ENCODE measurements at regions not wholly inside any gene's neighbourhood (a gene's known extent, or its start where the extent isn't known, plus 50 kb on each side); places are given as distances from the start of the nearest gene placed in this dataset.

DNA sequence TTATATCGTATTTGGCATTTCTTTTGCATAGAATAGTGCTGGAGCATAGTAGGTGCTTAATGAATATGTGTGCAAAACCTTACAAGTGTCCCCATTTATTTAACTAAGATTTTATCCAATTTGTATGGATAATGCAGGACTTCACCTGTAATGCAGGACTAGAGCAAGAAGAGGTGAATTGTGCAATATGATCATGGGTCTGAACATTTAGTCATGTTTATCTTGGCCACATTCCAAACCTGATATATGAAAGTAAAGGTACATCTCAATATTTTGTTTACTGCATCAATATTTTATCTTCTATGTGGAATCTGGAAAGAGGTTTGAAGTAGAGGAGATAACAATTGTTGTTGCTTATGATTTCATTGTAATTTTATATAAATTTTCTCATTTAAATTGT, 1626.7 kb upstream of the B3GALT2 start:
- Mint-ChIP-seq H3K27ac (no peak overlapping the region), H3K4me3 (no peak overlapping the region), H3K36me3 (ENCODE audit: low read depth) (no peaks in the 10 kb centered on the region), H3K27me3 (ENCODE audit: insufficient read depth) (no peaks in the 10 kb centered on the region; the same call in 1 of the 2 replicates), H3K9me3 (no peaks in the 10 kb centered on the region; the same call in 1 of the 2 replicates), H3K4me1 (ENCODE audit: low read depth) (no peaks in the 10 kb centered on the region)
- TF ChIP-seq, protein P1, sequence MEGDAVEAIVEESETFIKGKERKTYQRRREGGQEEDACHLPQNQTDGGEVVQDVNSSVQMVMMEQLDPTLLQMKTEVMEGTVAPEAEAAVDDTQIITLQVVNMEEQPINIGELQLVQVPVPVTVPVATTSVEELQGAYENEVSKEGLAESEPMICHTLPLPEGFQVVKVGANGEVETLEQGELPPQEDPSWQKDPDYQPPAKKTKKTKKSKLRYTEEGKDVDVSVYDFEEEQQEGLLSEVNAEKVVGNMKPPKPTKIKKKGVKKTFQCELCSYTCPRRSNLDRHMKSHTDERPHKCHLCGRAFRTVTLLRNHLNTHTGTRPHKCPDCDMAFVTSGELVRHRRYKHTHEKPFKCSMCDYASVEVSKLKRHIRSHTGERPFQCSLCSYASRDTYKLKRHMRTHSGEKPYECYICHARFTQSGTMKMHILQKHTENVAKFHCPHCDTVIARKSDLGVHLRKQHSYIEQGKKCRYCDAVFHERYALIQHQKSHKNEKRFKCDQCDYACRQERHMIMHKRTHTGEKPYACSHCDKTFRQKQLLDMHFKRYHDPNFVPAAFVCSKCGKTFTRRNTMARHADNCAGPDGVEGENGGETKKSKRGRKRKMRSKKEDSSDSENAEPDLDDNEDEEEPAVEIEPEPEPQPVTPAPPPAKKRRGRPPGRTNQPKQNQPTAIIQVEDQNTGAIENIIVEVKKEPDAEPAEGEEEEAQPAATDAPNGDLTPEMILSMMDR (IDR thresholded peaks at IDR 0.05): no peak
- DNase-seq: no peak

DNA sequence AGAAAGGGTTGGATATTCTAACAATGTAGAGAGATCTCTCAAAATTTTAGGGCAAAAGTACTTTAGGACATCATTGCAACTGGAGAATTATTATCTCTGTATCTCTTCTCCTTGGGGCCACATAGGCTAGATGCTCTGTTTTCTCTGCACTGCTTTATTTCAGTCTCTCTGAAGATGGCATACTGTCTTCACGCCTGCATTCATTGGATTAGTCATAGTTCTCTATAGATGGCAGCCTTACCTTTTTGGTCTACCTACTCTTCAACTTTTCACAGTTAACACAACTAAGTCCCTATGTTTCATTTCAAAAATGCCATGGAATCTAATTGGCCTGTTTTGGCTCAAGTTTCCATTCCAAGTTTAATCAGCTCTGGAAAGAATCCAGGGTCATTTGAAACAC, 1623.3 kb upstream of the B3GALT2 start:
- Mint-ChIP-seq H3K4me1 (ENCODE audit: low read depth) (no peaks in the 10 kb centered on the region), H3K36me3 (ENCODE audit: low read depth) (no peaks in the 10 kb centered on the region), H3K4me3 (no peak overlapping the region), H3K27me3 (ENCODE audit: insufficient read depth) (no peaks in the 10 kb centered on the region; the same call in 1 of the 2 replicates), H3K27ac (no peak overlapping the region), H3K9me3 (no peaks in the 10 kb centered on the region; the same call in 1 of the 2 replicates)
- no peak for DNase-seq
- TF ChIP-seq, protein P1 (IDR thresholded peaks at IDR 0.05): no peak

DNA sequence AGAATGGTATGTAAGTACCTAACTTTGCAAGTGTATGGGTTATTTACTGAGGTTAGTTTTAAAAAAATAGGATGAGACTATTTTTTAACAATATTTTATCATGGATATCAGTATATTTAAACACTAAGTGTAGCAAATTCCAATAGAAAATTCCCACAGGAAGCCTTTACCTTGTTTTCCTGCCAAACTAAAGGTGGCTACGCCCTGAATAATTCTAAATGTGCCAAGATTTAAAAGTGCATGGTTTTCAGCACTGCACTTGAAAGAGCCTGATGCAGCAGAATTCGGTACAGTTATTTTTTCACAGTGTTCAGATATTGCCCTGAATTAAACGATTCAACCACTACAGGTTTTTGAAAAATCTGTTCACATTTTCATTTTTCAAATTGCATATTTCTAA, 1622.8 kb upstream of the B3GALT2 start:
- DNase-seq: no peak
- no peaks in the 10 kb centered on the region; the same call in 1 of the 2 replicates for H3K9me3 Mint-ChIP-seq
- H3K27ac Mint-ChIP-seq: no peak overlapping the region
- no peaks in the 10 kb centered on the region; the same call in 1 of the 2 replicates for H3K27me3 Mint-ChIP-seq (ENCODE audit: insufficient read depth)
- no peaks in the 10 kb centered on the region for H3K36me3 Mint-ChIP-seq (ENCODE audit: low read depth)
- no peaks in the 10 kb centered on the region for H3K4me1 Mint-ChIP-seq (ENCODE audit: low read depth)
- TF ChIP-seq, protein P1 (IDR thresholded peaks at IDR 0.05): no peak
- H3K4me3 Mint-ChIP-seq: no peak overlapping the region

DNA sequence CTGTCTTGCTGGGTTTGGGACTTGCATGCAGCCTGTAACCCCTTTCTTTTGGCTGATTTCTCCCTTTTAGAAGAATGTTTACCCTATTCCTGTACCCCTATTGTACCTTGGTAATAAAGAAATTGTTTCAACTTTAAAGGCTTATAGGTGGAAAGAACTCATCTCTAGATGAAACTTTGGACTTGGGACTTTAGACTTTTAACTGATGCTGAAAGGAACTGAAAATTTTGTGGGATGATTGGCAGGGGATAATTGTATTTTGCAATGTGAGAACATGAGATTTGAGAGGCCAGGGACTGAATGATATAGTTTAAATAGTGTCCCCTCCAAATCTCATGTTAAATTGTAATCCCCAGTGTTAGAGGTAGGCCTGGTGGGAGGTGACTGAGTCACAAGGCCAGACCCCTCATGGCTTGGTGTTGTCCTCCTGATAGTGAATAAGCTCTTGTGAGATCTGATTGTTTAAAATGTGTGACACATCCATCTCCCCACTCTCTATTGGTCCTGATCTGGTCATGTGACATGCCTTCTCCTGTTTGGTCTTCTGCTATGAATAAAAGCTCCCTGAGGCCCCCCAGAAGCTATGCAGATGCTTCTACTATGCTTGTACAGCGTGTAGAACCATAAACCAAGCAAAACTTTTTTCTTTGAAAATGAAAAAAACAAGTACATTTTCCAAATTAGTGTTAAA, 1621.3 kb upstream of the B3GALT2 start:
- Mint-ChIP-seq H3K27ac (no peak overlapping the region), H3K27me3 (ENCODE audit: insufficient read depth) (no peaks in the 10 kb centered on the region; the same call in 1 of the 2 replicates), H3K4me1 (ENCODE audit: low read depth) (no peaks in the 10 kb centered on the region), H3K4me3 (no peak overlapping the region), H3K9me3 (no peaks in the 10 kb centered on the region; the same call in 1 of the 2 replicates), H3K36me3 (ENCODE audit: low read depth) (no peaks in the 10 kb centered on the region)
- TF ChIP-seq, protein P1 (IDR thresholded peaks at IDR 0.05): no peak
- DNase-seq: no peak

DNA sequence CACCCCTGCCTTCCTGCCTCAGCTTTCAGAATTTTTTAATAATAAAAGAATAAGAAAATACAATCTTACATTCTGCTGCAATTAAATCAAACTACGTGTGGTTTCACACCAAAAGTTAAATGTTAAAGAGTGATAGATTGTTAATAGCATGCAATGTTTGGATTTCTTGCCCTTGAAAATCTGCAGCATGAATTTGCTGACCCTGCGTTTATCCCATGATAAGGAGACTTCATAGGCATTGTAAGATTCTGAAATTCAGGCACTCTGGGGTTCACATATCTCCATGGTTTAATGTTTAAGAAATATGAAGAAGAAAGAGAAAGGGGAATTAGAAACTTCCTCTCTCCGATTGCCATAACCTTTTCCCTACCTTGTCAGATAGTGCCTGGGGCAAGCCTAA, 1616.2 kb upstream of the B3GALT2 start:
- no peaks in the 10 kb centered on the region for H3K36me3 Mint-ChIP-seq (ENCODE audit: low read depth)
- H3K27ac Mint-ChIP-seq: no peak overlapping the region
- H3K27me3 Mint-ChIP-seq (ENCODE audit: insufficient read depth): no peaks in the 10 kb centered on the region
- H3K9me3 Mint-ChIP-seq: no peaks in the 10 kb centered on the region; the same call in 1 of the 2 replicates
- no peaks in the 10 kb centered on the region for H3K4me1 Mint-ChIP-seq (ENCODE audit: low read depth)
- no peak for DNase-seq
- no peak overlapping the region for H3K4me3 Mint-ChIP-seq
- TF ChIP-seq, protein P1 (IDR thresholded peaks at IDR 0.05): no peak
